ENCODE measurements at regions not wholly inside any gene's neighbourhood (a gene's known extent, or its start where the extent isn't known, plus 50 kb on each side); places are given as distances from the start of the nearest gene placed in this dataset.

DNA sequence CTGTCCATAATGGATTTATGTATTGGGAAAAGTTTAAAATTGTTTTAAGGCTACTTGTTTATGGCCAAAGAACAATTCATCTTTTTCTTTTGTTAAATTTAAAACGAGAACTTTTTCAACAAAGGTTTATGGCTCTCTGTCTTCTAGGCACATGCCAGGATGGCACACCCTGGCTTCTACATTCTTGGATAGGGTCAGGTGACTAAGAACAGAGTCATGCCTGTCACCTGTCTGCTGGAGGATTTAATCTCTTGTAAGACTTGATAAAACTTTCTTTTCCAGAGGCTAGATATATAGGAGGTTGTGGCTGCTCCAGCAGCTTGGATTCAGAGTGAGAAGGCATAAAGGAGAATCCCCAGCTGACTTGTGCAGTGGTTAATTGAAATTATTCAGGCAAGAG lies 915.4 kb downstream of the GATA3 start:
- TF ChIP-seq, protein P1, sequence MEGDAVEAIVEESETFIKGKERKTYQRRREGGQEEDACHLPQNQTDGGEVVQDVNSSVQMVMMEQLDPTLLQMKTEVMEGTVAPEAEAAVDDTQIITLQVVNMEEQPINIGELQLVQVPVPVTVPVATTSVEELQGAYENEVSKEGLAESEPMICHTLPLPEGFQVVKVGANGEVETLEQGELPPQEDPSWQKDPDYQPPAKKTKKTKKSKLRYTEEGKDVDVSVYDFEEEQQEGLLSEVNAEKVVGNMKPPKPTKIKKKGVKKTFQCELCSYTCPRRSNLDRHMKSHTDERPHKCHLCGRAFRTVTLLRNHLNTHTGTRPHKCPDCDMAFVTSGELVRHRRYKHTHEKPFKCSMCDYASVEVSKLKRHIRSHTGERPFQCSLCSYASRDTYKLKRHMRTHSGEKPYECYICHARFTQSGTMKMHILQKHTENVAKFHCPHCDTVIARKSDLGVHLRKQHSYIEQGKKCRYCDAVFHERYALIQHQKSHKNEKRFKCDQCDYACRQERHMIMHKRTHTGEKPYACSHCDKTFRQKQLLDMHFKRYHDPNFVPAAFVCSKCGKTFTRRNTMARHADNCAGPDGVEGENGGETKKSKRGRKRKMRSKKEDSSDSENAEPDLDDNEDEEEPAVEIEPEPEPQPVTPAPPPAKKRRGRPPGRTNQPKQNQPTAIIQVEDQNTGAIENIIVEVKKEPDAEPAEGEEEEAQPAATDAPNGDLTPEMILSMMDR (IDR thresholded peaks at IDR 0.05; ENCODE audit: poor library complexity): no peak
- TF ChIP-seq EZH2phosphoT487 (IDR thresholded peaks at IDR 0.05; ENCODE audit: low read depth, severe bottlenecking, unreplicated experiment): no peak
- TF ChIP-seq EZH2 (IDR thresholded peaks at IDR 0.05; ENCODE audit: borderline replicate concordance): no peak
